ENCODE measurements at regions not wholly inside any gene's neighbourhood (a gene's known extent, or its start where the extent isn't known, plus 50 kb on each side); places are given as distances from the start of the nearest gene placed in this dataset.
"Not testable (repeated sequence)": the region's sequence is repeated elsewhere in the genome, so short reads cannot be mapped to it uniquely, and the experiment has no call there.

- no peak for DNase-seq
Measured at GRCh38 chr17:68699936-68700335, 98.8 kb upstream of the FAM20A start.

- no peak for DNase-seq
Measured at GRCh38 chr17:68698746-68699145, 97.6 kb upstream of the FAM20A start.

DNA sequence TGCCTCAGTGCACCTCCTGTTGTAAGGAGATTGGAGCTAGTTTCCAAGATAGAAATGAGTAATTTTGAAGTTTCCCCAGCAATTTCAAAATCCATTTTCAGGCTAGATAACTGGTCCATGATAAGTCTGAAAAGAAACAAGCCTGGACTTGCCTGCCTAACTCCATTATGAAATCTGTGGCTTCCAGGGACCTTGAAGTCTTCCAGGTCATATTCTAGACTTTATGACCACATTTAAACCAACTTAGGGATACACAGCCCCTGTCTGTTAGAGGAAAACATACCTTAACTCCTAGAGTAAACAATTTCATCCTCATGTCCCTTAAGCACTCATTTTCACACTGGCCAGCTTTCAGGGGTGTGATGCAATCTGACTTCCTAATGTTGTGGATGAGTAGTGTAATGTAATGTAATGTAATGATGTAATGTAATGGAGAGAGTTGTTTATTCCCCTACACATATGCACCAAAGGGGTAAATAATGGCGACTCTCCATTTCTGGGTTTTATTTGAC is 96.7 kb upstream of the FAM20A start:
- DNase-seq = no peak

DNA sequence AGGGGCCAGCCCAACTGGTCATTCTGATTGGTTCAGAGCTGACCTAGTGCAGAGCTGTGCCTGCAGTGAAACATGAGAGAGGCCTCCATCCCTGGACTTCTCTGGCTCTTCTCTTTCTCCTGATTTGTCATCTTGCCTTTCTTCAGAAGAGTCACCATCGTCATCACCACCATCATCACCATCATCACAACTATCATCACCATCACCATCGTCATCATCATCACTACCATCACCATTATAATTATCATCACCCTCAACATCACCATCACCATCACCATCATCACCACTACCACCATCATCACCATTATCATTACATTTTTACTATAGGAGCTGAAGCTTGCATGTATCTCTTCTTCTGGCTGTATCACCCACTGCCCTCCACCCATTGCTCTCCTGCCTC is 94.5 kb upstream of the FAM20A start:
- DNase-seq = no peak

GRCh38 chr17:68694791-68695485 is 93.8 kb upstream of the FAM20A start:
- DNase-seq = no peak

DNA sequence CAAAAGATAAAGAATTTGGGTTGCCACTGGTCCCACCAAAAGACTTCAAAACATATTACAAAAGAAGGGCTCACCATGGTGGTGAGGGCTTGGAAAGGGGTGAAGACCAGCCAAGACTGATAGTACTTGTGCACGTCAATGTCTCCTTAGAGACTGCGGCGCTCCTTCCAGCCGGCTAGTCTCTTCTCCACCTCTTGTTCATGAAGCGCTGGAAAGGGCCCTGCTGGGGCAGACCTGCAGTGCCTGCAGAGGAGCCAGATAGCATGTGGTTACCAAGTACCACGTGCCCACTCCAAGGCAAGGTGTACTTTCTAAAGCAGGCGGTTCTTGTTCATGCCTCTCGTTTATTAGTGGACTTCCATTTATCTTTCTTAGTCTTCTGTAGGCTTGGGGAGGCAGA is 92.7 kb upstream of the FAM20A start:
- no peak for DNase-seq

GRCh38 chr17:68693466-68693865 is 92.3 kb upstream of the FAM20A start:
- no peak for DNase-seq

DNA sequence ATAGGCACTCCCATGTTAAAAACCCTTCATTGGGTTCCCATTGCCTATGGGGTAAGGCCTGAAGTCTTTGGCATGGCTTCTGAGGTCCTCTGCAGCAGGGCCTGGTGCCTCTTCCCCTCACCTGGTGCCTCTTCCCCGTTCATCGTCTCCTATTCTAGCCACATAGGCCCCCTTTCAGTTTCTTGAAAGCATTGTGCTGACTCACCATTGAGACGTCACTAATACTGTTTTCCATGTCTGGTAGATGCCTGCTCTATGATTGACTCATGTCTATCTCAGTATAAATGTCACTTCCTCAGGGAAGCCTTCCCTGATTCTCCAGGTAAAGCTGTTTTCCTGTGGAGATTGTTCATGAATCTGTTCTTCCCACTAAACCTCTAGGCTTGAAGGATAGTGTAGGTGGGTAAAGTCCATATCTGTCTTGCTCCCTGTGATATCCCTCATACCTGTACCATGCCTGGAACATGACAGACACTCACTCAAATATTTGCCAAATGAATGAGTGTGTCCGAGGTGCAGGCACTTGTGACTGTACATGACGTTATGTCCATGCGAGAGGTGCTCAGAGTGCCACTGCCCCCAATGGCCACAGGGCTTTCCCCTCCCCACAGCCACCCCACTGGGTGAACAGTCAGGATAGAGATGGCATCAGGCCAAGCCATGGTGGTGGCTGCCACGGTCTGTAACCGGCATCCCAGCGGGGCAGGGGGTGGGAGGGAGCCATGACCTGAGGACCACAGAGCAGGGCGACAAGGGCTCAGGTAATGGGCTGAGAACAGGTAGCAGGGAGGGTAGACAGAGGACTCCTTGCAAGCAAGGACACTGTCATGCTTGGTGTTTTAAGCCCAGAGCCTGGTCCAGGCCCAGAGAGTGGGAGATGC is 85.2 kb upstream of the FAM20A start:
- DNase-seq = no peak

DNA sequence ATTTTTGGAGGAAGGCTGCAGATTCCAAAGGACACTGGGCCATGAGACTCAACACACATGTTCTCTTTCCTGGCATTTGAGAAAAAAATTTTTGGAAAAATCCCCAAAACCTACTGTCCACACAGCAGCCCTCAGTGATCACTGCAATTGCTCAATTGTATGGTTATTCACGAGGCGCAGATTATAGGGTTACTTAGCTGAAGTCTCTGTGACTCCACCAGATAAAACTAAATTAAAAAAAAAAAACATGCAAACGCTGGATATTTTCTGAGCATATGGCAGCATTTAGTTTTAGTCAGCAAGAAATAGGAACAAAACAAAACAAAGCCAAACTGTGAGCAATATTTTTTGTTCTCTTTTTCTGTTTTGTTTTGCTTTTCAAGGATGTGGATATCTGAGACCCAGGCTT is 83.8 kb upstream of the FAM20A start:
- DNase-seq = no peak

DNA sequence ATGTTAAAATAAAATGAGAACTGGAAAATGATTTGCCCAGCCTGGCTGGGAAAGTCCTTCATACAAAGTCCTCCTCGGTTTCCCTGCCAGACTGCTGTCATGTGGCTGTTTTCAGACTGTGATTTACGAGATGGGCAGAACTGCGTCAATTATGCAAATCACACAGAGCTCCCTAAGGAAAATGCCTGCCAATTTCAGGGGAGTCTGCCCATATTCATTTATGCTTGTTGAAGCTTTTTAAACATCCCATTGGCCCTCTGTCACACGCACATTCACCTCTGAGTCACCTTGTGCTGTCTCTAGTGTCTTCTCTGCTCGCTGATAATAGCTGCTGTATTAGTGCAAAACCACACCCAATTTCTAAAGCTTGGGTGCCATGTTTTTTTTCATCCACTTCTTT is 81.7 kb upstream of the FAM20A start:
- no peak for DNase-seq

DNA sequence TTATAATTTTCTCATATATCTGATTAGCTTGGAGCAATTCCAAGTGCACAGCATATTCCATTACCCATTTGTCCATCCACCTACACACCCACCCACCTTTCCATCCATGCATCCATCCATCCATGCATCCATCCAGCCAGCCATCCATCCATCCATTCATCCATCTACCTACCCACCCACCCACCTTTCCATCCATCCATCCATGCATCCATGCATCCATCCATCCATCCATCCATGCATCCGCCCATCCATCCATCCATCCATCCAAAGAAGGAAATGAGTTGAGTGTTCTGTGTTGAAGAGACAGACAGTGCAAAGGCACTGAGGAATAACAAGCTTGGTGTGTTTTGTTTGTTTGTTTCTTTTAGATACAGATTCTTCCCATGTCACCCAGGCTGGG is 78.7 kb upstream of the FAM20A start:
- DNase-seq = no peak

GRCh38 chr17:68676856-68677255 is 75.7 kb upstream of the FAM20A start:
- DNase-seq = no peak

DNA sequence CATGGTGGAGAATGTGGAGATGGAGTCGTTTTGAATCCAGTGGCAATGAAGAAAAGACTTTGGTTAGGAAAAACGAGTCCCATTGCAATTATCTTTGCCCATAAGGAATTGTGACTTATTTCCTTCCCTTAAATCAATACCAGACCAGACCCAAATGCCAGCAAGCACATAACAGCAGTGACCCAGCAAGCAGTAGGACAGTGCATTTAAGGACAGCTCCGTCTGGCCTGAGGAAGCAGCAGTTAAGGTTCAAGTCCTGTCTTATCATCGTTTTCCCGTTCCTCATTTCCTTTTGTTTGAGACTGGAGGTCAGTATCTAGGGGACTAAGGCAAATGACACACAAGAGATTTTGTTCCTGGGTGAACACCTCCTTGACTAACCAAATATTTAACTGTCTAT is 74.6 kb upstream of the FAM20A start:
- no peak for DNase-seq

DNA sequence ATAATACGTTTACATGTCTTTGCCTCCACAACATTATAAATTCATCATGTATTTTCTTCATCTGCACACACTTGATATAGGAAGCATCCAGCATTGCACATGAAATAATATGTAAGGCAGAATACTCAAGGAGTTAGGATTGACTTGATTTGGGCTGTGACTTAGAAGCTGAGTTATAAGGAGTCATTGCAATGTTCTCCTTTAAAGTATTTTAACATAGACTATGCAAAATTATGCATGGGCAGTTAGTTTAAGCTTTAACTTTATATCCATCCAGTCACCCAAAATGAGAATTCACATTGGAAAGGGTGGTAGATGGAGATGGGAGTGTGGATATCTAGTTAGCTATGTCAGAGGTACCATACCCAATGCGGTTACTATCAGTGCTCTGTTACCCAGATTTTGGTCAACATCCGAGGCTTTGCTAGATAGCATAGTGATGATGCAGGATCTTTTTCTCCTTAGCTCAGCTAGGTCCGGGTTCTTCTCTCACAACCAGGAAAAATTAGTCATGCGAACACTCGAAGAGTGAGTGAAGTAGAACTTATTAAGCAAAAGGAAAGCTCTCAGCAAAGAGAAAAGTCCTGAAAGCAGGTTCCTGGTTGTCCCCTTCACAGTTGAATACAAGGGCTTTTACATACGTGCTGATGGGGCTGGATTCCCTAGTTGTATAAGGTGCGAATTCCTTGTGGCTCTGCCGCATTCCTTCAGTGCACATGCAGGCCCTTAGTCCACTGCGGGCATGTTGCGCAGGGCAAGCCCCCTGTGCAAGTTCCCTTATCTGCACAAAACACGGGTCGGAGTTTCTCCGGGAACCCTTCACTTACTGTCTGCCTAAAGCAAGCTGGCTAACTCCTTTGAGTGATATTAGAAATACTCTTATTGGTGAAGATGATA is 73.1 kb upstream of the FAM20A start:
- DNase-seq = no peak

GRCh38 chr17:68670967-68671693 is 70.0 kb upstream of the FAM20A start:
- DNase-seq = no peak

- DNase-seq = not testable (repeated sequence)
Measured at GRCh38 chr17:68666438-68666837, 65.3 kb upstream of the FAM20A start.

DNA sequence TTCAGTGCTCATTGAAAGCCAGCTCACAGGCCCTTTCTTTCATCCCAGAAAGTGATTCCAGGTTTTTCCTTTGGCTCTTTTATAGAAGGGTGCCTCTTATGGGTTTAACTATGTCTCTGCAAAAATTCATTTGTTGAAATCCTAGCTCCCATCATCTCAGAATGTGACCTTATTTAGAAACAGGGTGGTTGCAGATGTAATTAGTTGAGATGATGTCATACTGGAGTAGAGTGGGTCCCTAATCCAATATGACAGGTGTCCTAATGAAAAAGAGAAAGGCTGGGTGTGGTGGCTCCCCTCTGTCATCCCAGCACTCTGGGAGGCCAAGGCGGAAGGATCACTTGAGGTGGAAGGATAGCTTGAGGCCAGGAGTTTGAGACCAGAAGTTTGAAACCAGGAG is 64.2 kb upstream of the FAM20A start:
- no peak for DNase-seq

DNA sequence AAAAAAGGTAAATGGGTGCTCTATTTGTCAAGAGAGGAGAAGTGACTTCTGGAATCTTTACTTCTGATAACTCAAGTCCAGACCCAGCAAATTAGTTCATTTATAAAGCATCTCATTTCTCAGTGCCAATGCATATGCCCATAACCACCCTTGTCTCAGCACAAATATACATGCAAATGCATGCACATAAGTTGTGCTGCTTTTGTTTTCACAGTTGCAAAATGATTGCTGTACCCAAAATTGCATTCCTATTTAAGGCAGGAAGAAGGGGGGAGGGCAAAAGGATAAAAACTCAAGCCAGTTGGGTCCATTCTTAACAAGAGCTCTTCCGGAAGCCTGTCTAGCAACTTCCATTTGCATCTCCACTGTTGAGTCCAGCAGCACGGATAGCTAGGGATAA is 61.3 kb upstream of the FAM20A start:
- DNase-seq = no peak

- no peak for DNase-seq
Measured at GRCh38 chr17:68662037-68662432, 60.9 kb upstream of the FAM20A start.

- no peak for DNase-seq
Measured at GRCh38 chr17:68661265-68662036, 60.3 kb upstream of the FAM20A start.

DNA sequence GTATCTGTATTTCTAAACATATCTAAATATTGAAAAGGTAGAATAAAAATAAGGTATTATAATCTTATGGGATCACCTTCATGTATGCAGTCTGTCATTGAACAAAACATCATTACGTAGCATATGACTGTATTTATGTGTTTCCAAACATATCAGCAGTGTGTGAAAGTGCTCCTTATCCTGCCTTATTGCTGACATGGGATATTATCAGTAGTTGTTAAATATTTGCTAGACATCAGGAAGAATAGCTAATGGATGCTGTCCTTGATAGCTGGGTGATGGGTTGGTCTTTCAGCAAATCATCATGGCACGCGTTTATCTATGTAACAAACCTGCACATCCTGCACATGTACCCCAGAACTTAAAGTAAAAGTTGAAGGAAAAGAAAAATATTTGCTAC is 59.1 kb upstream of the FAM20A start:
- no peak for DNase-seq
